ENCODE measurements at regions not wholly inside any gene's neighbourhood (a gene's known extent, or its start where the extent isn't known, plus 50 kb on each side); places are given as distances from the start of the nearest gene placed in this dataset.

DNA sequence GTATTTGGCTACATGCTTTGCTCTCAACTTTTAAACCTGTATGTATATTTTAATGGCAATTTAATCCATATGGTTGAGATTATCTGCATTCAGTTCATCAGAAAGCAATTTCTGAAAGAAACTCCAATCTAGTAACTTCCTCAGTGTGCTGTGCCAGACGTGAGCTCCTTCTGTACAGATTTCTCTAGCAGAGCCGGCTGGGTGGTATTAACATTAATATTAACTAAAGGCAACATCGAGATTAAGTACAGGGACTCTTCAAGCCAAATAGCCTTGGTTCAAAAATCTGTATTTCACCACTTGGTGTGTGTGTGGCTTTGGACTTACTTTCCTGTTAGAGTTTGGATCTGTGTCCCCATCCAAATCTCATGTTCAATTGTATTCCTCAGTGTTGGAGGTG lies 55.5 kb upstream of the NUDT7 start:
- TF ChIP-seq EZH2 (IDR thresholded peaks at IDR 0.05; ENCODE audit: insufficient read depth, poor library complexity, severe bottlenecking): no peak
- no peak for TF ChIP-seq EZH2phosphoT487 (IDR thresholded peaks at IDR 0.05; ENCODE audit: insufficient read depth, low read depth)

All from GM23248 (cell line).